ENCODE measurements at regions not wholly inside any gene's neighbourhood (a gene's known extent, or its start where the extent isn't known, plus 50 kb on each side); places are given as distances from the start of the nearest gene placed in this dataset.

DNA sequence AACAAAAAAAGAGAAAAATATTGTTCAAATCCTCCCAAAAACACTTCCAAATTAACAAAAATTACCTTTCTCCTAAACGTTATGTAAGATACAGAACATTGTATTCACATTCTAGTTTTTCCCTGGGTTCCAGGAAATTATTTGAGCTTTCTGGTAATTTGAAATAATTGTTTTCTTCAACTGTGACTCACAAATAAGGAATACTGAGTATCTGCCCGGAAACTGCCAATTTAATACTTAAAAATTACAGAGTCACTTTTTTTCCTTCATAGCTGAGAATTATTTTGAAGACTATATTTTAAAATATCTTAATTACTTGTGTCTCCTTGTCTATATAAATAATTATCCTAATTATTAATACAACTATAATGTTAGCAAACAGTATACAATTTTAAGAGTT, 709.0 kb upstream of the ARGLU1 start:
- Mint-ChIP-seq H3K27ac (ENCODE audit: unreplicated experiment) (no peak overlapping the region), H3K9me3 (ENCODE audit: unreplicated experiment) (no peaks in the 10 kb centered on the region), H3K36me3 (ENCODE audit: low read depth, unreplicated experiment) (no peaks in the 10 kb centered on the region), H3K4me1 (ENCODE audit: low read depth, unreplicated experiment) (peaks cover 5% of the 10 kb centered on the region), H3K4me3 (ENCODE audit: unreplicated experiment) (no peak overlapping the region), H3K27me3 (ENCODE audit: low read depth, unreplicated experiment) (no peaks in the 10 kb centered on the region)
- DNase-seq (ENCODE audit: low read depth), result no peak
- no peak overlapping the region for H3K4me3 ChIP-seq (ENCODE audit: insufficient read depth, low read depth, low read length)
- TF ChIP-seq EZH2 (IDR thresholded peaks at IDR 0.05; ENCODE audit: insufficient read depth, low read length), result no peak
- TF ChIP-seq, protein P1, sequence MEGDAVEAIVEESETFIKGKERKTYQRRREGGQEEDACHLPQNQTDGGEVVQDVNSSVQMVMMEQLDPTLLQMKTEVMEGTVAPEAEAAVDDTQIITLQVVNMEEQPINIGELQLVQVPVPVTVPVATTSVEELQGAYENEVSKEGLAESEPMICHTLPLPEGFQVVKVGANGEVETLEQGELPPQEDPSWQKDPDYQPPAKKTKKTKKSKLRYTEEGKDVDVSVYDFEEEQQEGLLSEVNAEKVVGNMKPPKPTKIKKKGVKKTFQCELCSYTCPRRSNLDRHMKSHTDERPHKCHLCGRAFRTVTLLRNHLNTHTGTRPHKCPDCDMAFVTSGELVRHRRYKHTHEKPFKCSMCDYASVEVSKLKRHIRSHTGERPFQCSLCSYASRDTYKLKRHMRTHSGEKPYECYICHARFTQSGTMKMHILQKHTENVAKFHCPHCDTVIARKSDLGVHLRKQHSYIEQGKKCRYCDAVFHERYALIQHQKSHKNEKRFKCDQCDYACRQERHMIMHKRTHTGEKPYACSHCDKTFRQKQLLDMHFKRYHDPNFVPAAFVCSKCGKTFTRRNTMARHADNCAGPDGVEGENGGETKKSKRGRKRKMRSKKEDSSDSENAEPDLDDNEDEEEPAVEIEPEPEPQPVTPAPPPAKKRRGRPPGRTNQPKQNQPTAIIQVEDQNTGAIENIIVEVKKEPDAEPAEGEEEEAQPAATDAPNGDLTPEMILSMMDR (IDR thresholded peaks at IDR 0.05; ENCODE audit: insufficient read depth, low read depth, low read length), result no peak
- H2AFZ ChIP-seq (ENCODE audit: low read depth, low read length), result no peak overlapping the region
- no peak overlapping the region for H3K9ac ChIP-seq (ENCODE audit: low read length)
- H3K27me3 ChIP-seq (ENCODE audit: insufficient read depth, low read length), result no peaks in the 10 kb centered on the region
- H3K4me2 ChIP-seq (ENCODE audit: low read length), result no peak overlapping the region
- H3K79me2 ChIP-seq (ENCODE audit: insufficient read depth, low read length), result no peaks in the 10 kb centered on the region
- no peaks in the 10 kb centered on the region for H3K9me3 ChIP-seq (ENCODE audit: insufficient read depth, low read depth, low read length)
- no peaks in the 10 kb centered on the region for H4K20me1 ChIP-seq (ENCODE audit: insufficient read depth, low read length)
- H3K27ac ChIP-seq (ENCODE audit: low read depth, low read length), result no peak overlapping the region
- no peaks in the 10 kb centered on the region for H3K4me1 ChIP-seq (ENCODE audit: insufficient read depth, low read length)
- FAIRE-seq, result no peak
- no peaks in the 10 kb centered on the region for H3K36me3 ChIP-seq (ENCODE audit: insufficient read depth, low read length)

DNA sequence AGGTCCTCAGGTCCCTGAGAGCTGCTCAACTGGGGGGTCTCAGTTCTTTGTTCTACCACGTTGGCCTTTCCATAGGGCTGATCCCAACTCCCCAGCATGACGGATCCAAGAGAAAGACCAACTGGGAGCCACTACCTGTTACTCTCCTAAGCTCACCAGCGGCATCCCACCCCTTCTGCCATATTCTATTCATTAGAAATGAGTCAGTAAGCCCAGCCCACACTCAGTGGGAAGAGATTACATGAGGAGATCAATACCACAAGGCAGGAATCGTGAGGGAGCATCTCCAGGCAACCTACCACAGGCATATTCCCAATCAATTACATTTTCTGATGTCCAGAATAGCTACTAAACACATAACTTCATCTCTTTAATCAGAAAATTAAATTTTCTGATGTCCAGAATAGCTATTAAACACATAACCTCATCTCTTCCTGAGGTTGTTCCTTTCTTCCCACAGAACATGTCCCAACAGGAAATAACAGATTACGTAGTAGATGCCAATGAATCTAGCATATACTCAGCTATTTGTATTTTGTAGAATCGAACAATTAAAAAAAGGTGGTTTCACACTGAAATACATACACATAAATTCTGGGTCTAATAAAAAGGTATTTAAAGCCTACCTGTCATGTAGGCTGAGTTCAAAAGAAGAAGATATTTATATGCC, 708.1 kb upstream of the ARGLU1 start:
- H3K4me3 Mint-ChIP-seq (ENCODE audit: unreplicated experiment), result no peak overlapping the region
- no peak overlapping the region for H3K27ac Mint-ChIP-seq (ENCODE audit: unreplicated experiment)
- H3K27ac ChIP-seq (ENCODE audit: low read depth, low read length), result no peak overlapping the region
- no peak overlapping the region for H3K9ac ChIP-seq (ENCODE audit: low read length)
- H3K4me1 Mint-ChIP-seq (ENCODE audit: low read depth, unreplicated experiment), result peaks cover 8% of the 10 kb centered on the region
- no peaks in the 10 kb centered on the region for H4K20me1 ChIP-seq (ENCODE audit: insufficient read depth, low read length)
- no peak overlapping the region for H3K4me2 ChIP-seq (ENCODE audit: low read length)
- H3K36me3 ChIP-seq (ENCODE audit: insufficient read depth, low read length), result no peaks in the 10 kb centered on the region
- H3K36me3 Mint-ChIP-seq (ENCODE audit: low read depth, unreplicated experiment), result no peaks in the 10 kb centered on the region
- no peak overlapping the region for H3K4me3 ChIP-seq (ENCODE audit: insufficient read depth, low read depth, low read length)
- no peak overlapping the region for H2AFZ ChIP-seq (ENCODE audit: low read depth, low read length)
- no peaks in the 10 kb centered on the region for H3K79me2 ChIP-seq (ENCODE audit: insufficient read depth, low read length)
- no peak for DNase-seq (ENCODE audit: low read depth)
- TF ChIP-seq, protein P1 (IDR thresholded peaks at IDR 0.05; ENCODE audit: insufficient read depth, low read depth, low read length), result no peak
- no peak for TF ChIP-seq EZH2 (IDR thresholded peaks at IDR 0.05; ENCODE audit: insufficient read depth, low read length)
- H3K9me3 ChIP-seq (ENCODE audit: insufficient read depth, low read depth, low read length), result no peaks in the 10 kb centered on the region
- FAIRE-seq, result no peak
- no peaks in the 10 kb centered on the region for H3K27me3 ChIP-seq (ENCODE audit: insufficient read depth, low read length)
- no peaks in the 10 kb centered on the region for H3K9me3 Mint-ChIP-seq (ENCODE audit: unreplicated experiment)
- H3K27me3 Mint-ChIP-seq (ENCODE audit: low read depth, unreplicated experiment), result no peaks in the 10 kb centered on the region
- no peaks in the 10 kb centered on the region for H3K4me1 ChIP-seq (ENCODE audit: insufficient read depth, low read length)

DNA sequence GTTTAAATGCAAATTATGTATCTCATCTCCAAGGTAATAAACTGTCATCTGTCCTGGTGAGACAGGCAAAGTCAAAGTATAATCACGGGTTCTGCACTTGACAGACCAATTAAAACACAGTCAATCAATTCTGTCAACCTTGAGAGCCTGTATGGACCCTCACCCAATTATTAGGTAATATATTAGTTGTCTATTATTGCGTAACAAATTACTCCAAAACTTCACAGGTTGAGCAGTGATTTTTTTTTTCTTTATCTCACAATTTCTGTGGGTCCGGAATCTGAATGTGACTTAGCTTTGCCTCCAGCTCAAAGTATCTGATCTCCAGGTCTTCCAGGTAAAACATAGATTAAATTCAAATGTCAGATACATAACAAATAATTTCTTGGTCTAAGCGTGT, 707.4 kb upstream of the ARGLU1 start:
- Histone ChIP-seq H3K79me2 (ENCODE audit: insufficient read depth, low read length) (no peaks in the 10 kb centered on the region), H3K4me2 (ENCODE audit: low read length) (no peak overlapping the region), H3K27me3 (ENCODE audit: insufficient read depth, low read length) (no peaks in the 10 kb centered on the region), H2AFZ (ENCODE audit: low read depth, low read length) (no peak overlapping the region), H3K36me3 (ENCODE audit: insufficient read depth, low read length) (no peaks in the 10 kb centered on the region), H3K27ac (ENCODE audit: low read depth, low read length) (no peak overlapping the region), H3K4me3 (ENCODE audit: insufficient read depth, low read depth, low read length) (no peak overlapping the region), H3K9ac (ENCODE audit: low read length) (no peak overlapping the region), H3K9me3 (ENCODE audit: insufficient read depth, low read depth, low read length) (no peaks in the 10 kb centered on the region), H4K20me1 (ENCODE audit: insufficient read depth, low read length) (no peaks in the 10 kb centered on the region), H3K4me1 (ENCODE audit: insufficient read depth, low read length) (no peaks in the 10 kb centered on the region)
- FAIRE-seq, result no peak
- no peak for DNase-seq (ENCODE audit: low read depth)
- Mint-ChIP-seq H3K27ac (ENCODE audit: unreplicated experiment) (no peak overlapping the region), H3K4me1 (ENCODE audit: low read depth, unreplicated experiment) (peaks cover 11% of the 10 kb centered on the region), H3K9me3 (ENCODE audit: unreplicated experiment) (no peaks in the 10 kb centered on the region), H3K36me3 (ENCODE audit: low read depth, unreplicated experiment) (no peaks in the 10 kb centered on the region), H3K27me3 (ENCODE audit: low read depth, unreplicated experiment) (no peaks in the 10 kb centered on the region), H3K4me3 (ENCODE audit: unreplicated experiment) (no peak overlapping the region)
- TF ChIP-seq, protein P1 (IDR thresholded peaks at IDR 0.05; ENCODE audit: insufficient read depth, low read depth, low read length), result no peak
- no peak for TF ChIP-seq EZH2 (IDR thresholded peaks at IDR 0.05; ENCODE audit: insufficient read depth, low read length)

All from astrocyte (in vitro differentiated cells and primary cell).